ENCODE measurements at regions not wholly inside any gene's neighbourhood (a gene's known extent, or its start where the extent isn't known, plus 50 kb on each side); places are given as distances from the start of the nearest gene placed in this dataset.

GRCh38 chr22:27672721-27673418 lies 128.7 kb downstream of the MN1 start:
- TF ChIP-seq, protein P1, sequence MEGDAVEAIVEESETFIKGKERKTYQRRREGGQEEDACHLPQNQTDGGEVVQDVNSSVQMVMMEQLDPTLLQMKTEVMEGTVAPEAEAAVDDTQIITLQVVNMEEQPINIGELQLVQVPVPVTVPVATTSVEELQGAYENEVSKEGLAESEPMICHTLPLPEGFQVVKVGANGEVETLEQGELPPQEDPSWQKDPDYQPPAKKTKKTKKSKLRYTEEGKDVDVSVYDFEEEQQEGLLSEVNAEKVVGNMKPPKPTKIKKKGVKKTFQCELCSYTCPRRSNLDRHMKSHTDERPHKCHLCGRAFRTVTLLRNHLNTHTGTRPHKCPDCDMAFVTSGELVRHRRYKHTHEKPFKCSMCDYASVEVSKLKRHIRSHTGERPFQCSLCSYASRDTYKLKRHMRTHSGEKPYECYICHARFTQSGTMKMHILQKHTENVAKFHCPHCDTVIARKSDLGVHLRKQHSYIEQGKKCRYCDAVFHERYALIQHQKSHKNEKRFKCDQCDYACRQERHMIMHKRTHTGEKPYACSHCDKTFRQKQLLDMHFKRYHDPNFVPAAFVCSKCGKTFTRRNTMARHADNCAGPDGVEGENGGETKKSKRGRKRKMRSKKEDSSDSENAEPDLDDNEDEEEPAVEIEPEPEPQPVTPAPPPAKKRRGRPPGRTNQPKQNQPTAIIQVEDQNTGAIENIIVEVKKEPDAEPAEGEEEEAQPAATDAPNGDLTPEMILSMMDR (IDR thresholded peaks at IDR 0.05; ENCODE audit: insufficient read depth, low read length, poor library complexity, severe bottlenecking), result no peak
- no peak overlapping the region for H3K4me3 ChIP-seq (replicated peaks; ENCODE audit: low read depth, low read length)
- no peak for DNase-seq (ENCODE audit: extremely low read depth, insufficient read length)
- no peaks in the 10 kb centered on the region; the same call in 1 of the 2 replicates for H3K27me3 ChIP-seq (replicated peaks; ENCODE audit: control insufficient read depth, insufficient read depth, low read length)
- no peaks in the 10 kb centered on the region for H3K36me3 ChIP-seq (ENCODE audit: control insufficient read depth, insufficient read depth, low read length)

- DNase-seq (ENCODE audit: extremely low read depth, insufficient read length), result no peak
- no peak overlapping the region for H3K4me3 ChIP-seq (replicated peaks; ENCODE audit: low read depth, low read length)
- TF ChIP-seq, protein P1 (IDR thresholded peaks at IDR 0.05; ENCODE audit: insufficient read depth, low read length, poor library complexity, severe bottlenecking), result no peak
- no peaks in the 10 kb centered on the region for H3K36me3 ChIP-seq (ENCODE audit: control insufficient read depth, insufficient read depth, low read length)
- H3K27me3 ChIP-seq (replicated peaks; ENCODE audit: control insufficient read depth, insufficient read depth, low read length), result no peaks in the 10 kb centered on the region; the same call in 1 of the 2 replicates
Measured at GRCh38 chr22:27673839-27674238, 127.7 kb downstream of the MN1 start.

DNA sequence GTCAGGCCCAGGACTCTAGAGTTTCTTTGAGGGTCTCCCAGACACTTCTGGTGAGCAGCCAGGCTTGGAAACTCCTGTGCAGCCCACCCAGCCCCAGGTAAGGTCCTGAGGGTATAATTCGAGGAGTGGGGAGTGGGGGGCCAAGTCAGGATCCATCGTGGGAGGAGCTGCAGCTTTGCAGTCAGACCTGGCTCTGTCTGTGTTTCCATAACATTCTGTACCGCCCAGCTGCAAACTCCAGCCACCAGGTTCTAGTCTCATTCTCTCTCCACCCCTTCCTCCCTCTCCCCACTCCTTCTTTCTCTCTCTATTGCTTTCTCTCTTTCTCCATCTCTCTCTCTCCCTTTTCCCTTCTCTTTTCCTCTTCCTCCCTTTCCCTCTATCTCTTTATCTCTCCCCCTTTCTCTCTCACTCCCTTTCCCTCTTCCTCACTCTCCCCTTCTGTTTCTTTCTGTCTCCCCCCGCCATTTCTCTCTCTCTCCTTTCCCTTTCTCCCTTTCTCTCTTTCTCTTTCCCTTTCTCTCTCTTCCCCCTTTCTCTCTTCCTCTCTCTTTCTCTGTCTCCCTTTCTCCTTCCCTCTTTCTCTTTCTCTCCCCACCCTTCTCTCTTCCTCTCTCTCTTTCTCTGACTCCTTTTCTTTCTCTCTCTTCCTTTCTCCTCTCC lies 127.2 kb downstream of the MN1 start:
- TF ChIP-seq, protein P1 (IDR thresholded peaks at IDR 0.05; ENCODE audit: insufficient read depth, low read length, poor library complexity, severe bottlenecking), result no peak
- Histone ChIP-seq H3K4me3 (replicated peaks; ENCODE audit: low read depth, low read length) (no peak overlapping the region), H3K27me3 (replicated peaks; ENCODE audit: control insufficient read depth, insufficient read depth, low read length) (no peaks in the 10 kb centered on the region; the same call in 1 of the 2 replicates), H3K36me3 (ENCODE audit: control insufficient read depth, insufficient read depth, low read length) (no peaks in the 10 kb centered on the region)
- DNase-seq (ENCODE audit: extremely low read depth, insufficient read length), result no peak

DNA sequence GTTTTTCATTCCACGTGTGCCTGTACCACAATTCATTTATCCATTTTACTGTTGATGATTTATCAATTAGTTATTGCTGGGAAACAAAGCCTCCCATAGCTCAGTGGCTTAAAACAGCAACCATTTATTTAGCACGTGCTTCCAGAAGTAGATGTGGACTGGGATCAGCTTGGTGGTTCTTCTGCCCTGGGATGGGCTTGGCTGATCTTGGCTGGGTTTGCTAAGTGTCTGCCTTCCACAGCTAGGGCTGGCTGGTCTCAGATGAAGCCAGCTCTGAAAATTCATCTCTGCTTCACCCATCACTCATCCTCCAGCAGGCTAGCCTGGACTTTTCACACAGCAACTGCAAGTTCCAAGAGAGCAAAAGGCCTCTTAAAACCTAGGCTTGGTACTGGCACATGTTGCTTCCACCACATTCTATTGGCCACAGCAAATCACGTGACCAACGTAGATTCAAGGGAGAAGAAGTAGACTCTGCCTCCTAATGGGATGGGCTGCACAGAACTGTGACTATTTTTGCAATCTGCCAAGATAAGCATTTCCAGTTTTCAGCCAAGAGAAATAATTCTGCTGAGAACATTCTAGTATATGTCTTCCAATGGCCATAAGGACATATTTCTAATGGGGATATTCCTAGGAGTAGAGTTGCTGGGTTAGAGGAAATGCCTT lies 124.9 kb downstream of the MN1 start:
- TF ChIP-seq, protein P1 (IDR thresholded peaks at IDR 0.05; ENCODE audit: insufficient read depth, low read length, poor library complexity, severe bottlenecking), result no peak
- H3K4me3 ChIP-seq (replicated peaks; ENCODE audit: low read depth, low read length), result no peak overlapping the region
- no peak for DNase-seq (ENCODE audit: extremely low read depth, insufficient read length)
- H3K27me3 ChIP-seq (replicated peaks; ENCODE audit: control insufficient read depth, insufficient read depth, low read length), result no peaks in the 10 kb centered on the region
- no peaks in the 10 kb centered on the region for H3K36me3 ChIP-seq (ENCODE audit: control insufficient read depth, insufficient read depth, low read length)

DNA sequence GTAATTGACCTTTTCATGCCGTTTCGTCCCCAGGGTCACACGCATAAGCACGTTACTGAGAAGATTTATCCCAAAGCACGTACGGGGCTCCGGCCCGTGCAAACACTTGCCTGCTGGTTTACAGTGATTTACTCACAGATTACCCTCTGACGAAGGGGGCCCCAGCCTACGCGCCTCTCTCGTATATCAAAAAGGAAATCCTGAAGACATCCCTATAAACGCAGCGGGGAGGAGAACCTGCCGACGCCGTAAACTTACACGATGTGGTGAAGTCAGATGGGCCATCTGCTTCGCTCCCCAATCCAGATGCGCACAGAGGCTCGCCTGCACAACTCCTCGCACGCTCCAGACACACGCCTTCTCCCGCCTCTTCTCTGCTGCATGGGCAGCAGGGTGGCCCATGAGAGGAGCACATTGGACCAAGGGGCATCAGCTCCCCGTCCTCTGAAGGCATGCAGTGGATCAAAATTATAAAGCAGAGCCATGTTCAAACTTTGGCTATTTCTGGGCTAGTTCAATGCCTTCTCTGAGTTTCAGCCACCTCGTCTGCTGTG lies 123.6 kb downstream of the MN1 start:
- DNase-seq (ENCODE audit: extremely low read depth, insufficient read length), result no peak
- H3K27me3 ChIP-seq (replicated peaks; ENCODE audit: control insufficient read depth, insufficient read depth, low read length), result no peaks in the 10 kb centered on the region

More for the DNA sequence above, 123.6 kb downstream of the MN1 start:
- Histone ChIP-seq H3K4me3 (replicated peaks; ENCODE audit: low read depth, low read length) (no peak overlapping the region), H3K36me3 (ENCODE audit: control insufficient read depth, insufficient read depth, low read length) (no peaks in the 10 kb centered on the region)
- TF ChIP-seq, protein P1 (IDR thresholded peaks at IDR 0.05; ENCODE audit: insufficient read depth, low read length, poor library complexity, severe bottlenecking), result no peak

Data from GM06990 (cell line).